ENCODE measurements at regions not wholly inside any gene's neighbourhood (a gene's known extent, or its start where the extent isn't known, plus 50 kb on each side); places are given as distances from the start of the nearest gene placed in this dataset.
"Not testable (repeated sequence)": the region's sequence is repeated elsewhere in the genome, so short reads cannot be mapped to it uniquely, and the experiment has no call there.

GRCh38 chr2:144671695-144672455, 152.0 kb upstream of the ZEB2 start:
- DNase-seq, result no peak

- no peak for DNase-seq
These were observed 150.8 kb upstream of the ZEB2 start for GRCh38 chr2:144670738-144671137.

GRCh38 chr2:144670080-144670479, 150.2 kb upstream of the ZEB2 start:
- DNase-seq, result no peak

GRCh38 chr2:144669196-144669987, 149.5 kb upstream of the ZEB2 start:
- no peak for DNase-seq

GRCh38 chr2:144668493-144669110, 148.7 kb upstream of the ZEB2 start:
- DNase-seq, result no peak

GRCh38 chr2:144666032-144666431, 146.1 kb upstream of the ZEB2 start:
- DNase-seq, result no peak

- DNase-seq, result no peak
These were observed 143.3 kb upstream of the ZEB2 start for GRCh38 chr2:144663207-144663606.

GRCh38 chr2:144660518-144661316, 140.8 kb upstream of the ZEB2 start:
- DNase-seq, result peak; percentile 39

GRCh38 chr2:144659731-144660275, 139.9 kb upstream of the ZEB2 start:
- no peak for DNase-seq

GRCh38 chr2:144654523-144654922, 134.6 kb upstream of the ZEB2 start:
- no peak for DNase-seq

- DNase-seq, result peak; percentile 33
These were observed 131.0 kb upstream of the ZEB2 start for GRCh38 chr2:144650907-144651306.

- DNase-seq, result no peak
These were observed 129.0 kb upstream of the ZEB2 start for GRCh38 chr2:144648837-144649465.

- no peak for DNase-seq
These were observed 125.3 kb upstream of the ZEB2 start for GRCh38 chr2:144645083-144645778.

GRCh38 chr2:144644549-144644948, 124.6 kb upstream of the ZEB2 start:
- peak; percentile 53 for DNase-seq

- DNase-seq, result peak; percentile 14
These were observed 123.8 kb upstream of the ZEB2 start for GRCh38 chr2:144643537-144644336.

- no peak for DNase-seq
These were observed 122.9 kb upstream of the ZEB2 start for GRCh38 chr2:144642856-144643255.

- DNase-seq, result peak; percentile 65
These were observed 122.2 kb upstream of the ZEB2 start for GRCh38 chr2:144642131-144642530.

GRCh38 chr2:144638250-144638649, 118.3 kb upstream of the ZEB2 start:
- DNase-seq, result not testable (repeated sequence)

- not testable (repeated sequence) for DNase-seq
These were observed 116.9 kb upstream of the ZEB2 start for GRCh38 chr2:144636860-144637259.

GRCh38 chr2:144632809-144633208, 112.9 kb upstream of the ZEB2 start:
- DNase-seq, result no peak

- no peak for DNase-seq
These were observed 111.7 kb upstream of the ZEB2 start for GRCh38 chr2:144631636-144632035.

All from NCI-H82 (cell line).